ENCODE measurements at regions not wholly inside any gene's neighbourhood (a gene's known extent, or its start where the extent isn't known, plus 50 kb on each side); places are given as distances from the start of the nearest gene placed in this dataset.

- Histone ChIP-seq H3K9me3 (ENCODE audit: control insufficient read depth, low read length) (no peaks in the 10 kb centered on the region), H3K27me3 (replicated peaks; ENCODE audit: control insufficient read depth, insufficient read depth, low read length, poor library complexity, severe bottlenecking) (no peaks in the 10 kb centered on the region), H3K36me3 (ENCODE audit: control insufficient read depth, insufficient read depth, low read length) (no peaks in the 10 kb centered on the region), H3K27ac (ENCODE audit: insufficient read depth, low read length, poor library complexity, severe bottlenecking) (no peak overlapping the region), H3K4me3 (ENCODE audit: insufficient read depth, low read depth, low read length, poor library complexity, severe bottlenecking) (no peak overlapping the region), H3K4me1 (ENCODE audit: control insufficient read depth, insufficient read depth, low read length, poor library complexity, severe bottlenecking) (no peaks in the 10 kb centered on the region)
- no peak for DNase-seq
Measured at GRCh38 chr13:88976466-88976865, 1305.3 kb downstream of the SLITRK5 start.

DNA sequence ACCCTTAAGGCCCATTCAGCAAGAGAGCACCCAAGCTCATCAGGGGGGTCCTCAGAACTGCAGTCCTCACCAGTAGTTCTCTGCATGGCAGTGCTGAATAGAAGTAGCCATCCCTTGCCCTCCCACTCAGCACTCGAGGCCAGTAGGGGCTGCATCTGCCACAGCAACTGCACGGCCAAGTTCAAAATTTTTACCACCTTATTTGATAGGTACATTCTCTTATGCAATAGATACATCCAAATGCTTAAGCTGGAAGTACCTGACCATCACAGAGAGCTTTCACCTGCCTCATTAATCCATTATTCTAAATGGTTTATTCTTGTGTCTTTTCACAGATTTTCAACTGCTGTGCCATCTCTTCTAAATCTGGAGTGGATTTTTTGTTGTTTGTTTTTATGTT lies 1307.4 kb downstream of the SLITRK5 start:
- Histone ChIP-seq H3K4me3 (ENCODE audit: insufficient read depth, low read depth, low read length, poor library complexity, severe bottlenecking) (no peak overlapping the region), H3K27me3 (replicated peaks; ENCODE audit: control insufficient read depth, insufficient read depth, low read length, poor library complexity, severe bottlenecking) (no peaks in the 10 kb centered on the region), H3K9me3 (ENCODE audit: control insufficient read depth, low read length) (no peaks in the 10 kb centered on the region), H3K36me3 (ENCODE audit: control insufficient read depth, insufficient read depth, low read length) (no peaks in the 10 kb centered on the region), H3K4me1 (ENCODE audit: control insufficient read depth, insufficient read depth, low read length, poor library complexity, severe bottlenecking) (no peaks in the 10 kb centered on the region), H3K27ac (ENCODE audit: insufficient read depth, low read length, poor library complexity, severe bottlenecking) (no peak overlapping the region)
- DNase-seq: no peak

DNA sequence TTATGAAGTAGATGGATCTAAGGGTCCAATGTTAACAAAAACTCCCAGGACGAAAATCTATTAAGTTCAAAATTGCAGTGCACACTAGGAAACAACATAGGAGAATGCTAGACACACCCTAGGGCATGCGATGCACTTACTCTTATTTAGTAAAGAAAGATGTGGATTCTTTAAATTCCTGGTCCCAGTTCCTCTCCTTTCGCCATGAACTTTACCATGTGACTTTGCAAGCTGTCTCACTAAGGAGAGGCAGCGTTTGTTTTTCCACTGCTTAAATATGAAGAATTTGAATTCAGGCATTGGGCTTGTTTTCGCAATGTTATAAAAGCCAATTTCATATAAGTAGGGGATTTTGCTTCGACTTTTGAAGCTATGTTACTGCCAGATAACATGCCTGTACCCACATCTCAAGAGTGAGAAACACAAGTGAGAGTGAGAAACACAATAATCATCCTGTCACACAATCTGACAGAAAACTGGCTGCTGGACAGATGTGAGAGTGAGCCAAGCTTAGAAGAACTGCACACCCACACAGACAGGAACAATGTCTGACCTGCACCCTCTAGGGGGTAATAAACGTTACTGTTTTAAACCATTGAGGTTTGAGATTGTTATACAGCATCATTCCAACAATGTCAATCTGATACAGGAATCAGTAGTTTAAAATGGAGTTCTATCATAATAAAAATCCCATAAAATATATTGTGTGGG lies 1308.4 kb downstream of the SLITRK5 start:
- no peaks in the 10 kb centered on the region for H3K9me3 ChIP-seq (ENCODE audit: control insufficient read depth, low read length)
- no peak overlapping the region for H3K27ac ChIP-seq (ENCODE audit: insufficient read depth, low read length, poor library complexity, severe bottlenecking)
- H3K4me1 ChIP-seq (ENCODE audit: control insufficient read depth, insufficient read depth, low read length, poor library complexity, severe bottlenecking): no peaks in the 10 kb centered on the region
- no peaks in the 10 kb centered on the region for H3K27me3 ChIP-seq (replicated peaks; ENCODE audit: control insufficient read depth, insufficient read depth, low read length, poor library complexity, severe bottlenecking)
- no peaks in the 10 kb centered on the region for H3K36me3 ChIP-seq (ENCODE audit: control insufficient read depth, insufficient read depth, low read length)
- no peak overlapping the region for H3K4me3 ChIP-seq (ENCODE audit: insufficient read depth, low read depth, low read length, poor library complexity, severe bottlenecking)
- DNase-seq: no peak

DNA sequence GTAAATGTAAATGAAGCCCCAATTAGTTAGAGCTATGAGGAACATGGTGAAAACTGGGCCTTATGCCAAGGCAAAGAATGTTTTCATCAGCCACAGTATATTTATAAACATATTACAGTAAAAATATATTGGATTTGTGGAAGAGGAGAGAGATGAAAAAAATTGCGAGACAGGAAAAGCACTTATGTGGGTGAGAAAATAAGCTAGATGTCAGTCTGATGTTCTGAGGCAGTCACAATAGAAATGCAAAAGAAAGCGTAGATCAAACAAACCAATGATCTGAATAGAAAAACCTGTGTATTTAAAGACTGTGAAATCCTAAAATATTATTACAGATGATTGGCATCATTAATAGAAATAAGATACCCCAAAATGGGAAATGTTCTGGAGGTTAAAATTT lies 1332.5 kb downstream of the SLITRK5 start:
- Histone ChIP-seq H3K27ac (ENCODE audit: insufficient read depth, low read length, poor library complexity, severe bottlenecking) (no peak overlapping the region), H3K4me1 (ENCODE audit: control insufficient read depth, insufficient read depth, low read length, poor library complexity, severe bottlenecking) (no peaks in the 10 kb centered on the region), H3K4me3 (ENCODE audit: insufficient read depth, low read depth, low read length, poor library complexity, severe bottlenecking) (no peak overlapping the region), H3K27me3 (replicated peaks; ENCODE audit: control insufficient read depth, insufficient read depth, low read length, poor library complexity, severe bottlenecking) (no peaks in the 10 kb centered on the region), H3K36me3 (ENCODE audit: control insufficient read depth, insufficient read depth, low read length) (no peaks in the 10 kb centered on the region), H3K9me3 (ENCODE audit: control insufficient read depth, low read length) (no peaks in the 10 kb centered on the region)
- DNase-seq: no peak

DNA sequence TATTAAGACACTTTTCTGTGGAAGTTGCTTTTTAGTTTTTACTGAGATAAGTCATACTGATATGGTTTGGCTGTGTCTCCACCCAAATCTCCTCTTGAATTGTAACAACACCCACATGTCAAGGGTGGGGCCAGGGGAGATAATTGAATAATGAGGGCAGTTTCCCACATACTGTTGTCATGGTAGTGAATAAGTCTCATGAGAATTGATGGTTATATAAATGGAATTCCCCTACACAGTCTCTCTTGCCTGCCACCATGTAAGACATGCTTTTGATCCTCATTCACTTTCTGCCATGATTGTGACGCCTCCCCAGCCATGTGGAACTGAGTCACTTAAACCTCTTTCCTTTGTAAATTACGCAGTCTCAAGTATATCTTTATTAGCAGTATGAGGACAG lies 1340.4 kb downstream of the SLITRK5 start:
- Histone ChIP-seq H3K9me3 (ENCODE audit: control insufficient read depth, low read length) (no peaks in the 10 kb centered on the region), H3K4me3 (ENCODE audit: insufficient read depth, low read depth, low read length, poor library complexity, severe bottlenecking) (no peak overlapping the region), H3K36me3 (ENCODE audit: control insufficient read depth, insufficient read depth, low read length) (no peaks in the 10 kb centered on the region), H3K27me3 (replicated peaks; ENCODE audit: control insufficient read depth, insufficient read depth, low read length, poor library complexity, severe bottlenecking) (no peaks in the 10 kb centered on the region), H3K27ac (ENCODE audit: insufficient read depth, low read length, poor library complexity, severe bottlenecking) (no peak overlapping the region), H3K4me1 (ENCODE audit: control insufficient read depth, insufficient read depth, low read length, poor library complexity, severe bottlenecking) (no peaks in the 10 kb centered on the region)
- DNase-seq: no peak

GRCh38 chr13:89027694-89028306 lies 1356.6 kb downstream of the SLITRK5 start:
- Histone ChIP-seq H3K36me3 (ENCODE audit: control insufficient read depth, insufficient read depth, low read length) (no peaks in the 10 kb centered on the region), H3K9me3 (ENCODE audit: control insufficient read depth, low read length) (no peaks in the 10 kb centered on the region), H3K4me1 (ENCODE audit: control insufficient read depth, insufficient read depth, low read length, poor library complexity, severe bottlenecking) (no peaks in the 10 kb centered on the region), H3K4me3 (ENCODE audit: insufficient read depth, low read depth, low read length, poor library complexity, severe bottlenecking) (no peak overlapping the region), H3K27ac (ENCODE audit: insufficient read depth, low read length, poor library complexity, severe bottlenecking) (no peak overlapping the region), H3K27me3 (replicated peaks; ENCODE audit: control insufficient read depth, insufficient read depth, low read length, poor library complexity, severe bottlenecking) (no peaks in the 10 kb centered on the region)
- DNase-seq: no peak

GRCh38 chr13:89029062-89029461 lies 1357.9 kb downstream of the SLITRK5 start:
- DNase-seq: no peak
- no peaks in the 10 kb centered on the region for H3K27me3 ChIP-seq (replicated peaks; ENCODE audit: control insufficient read depth, insufficient read depth, low read length, poor library complexity, severe bottlenecking)
- no peaks in the 10 kb centered on the region for H3K9me3 ChIP-seq (ENCODE audit: control insufficient read depth, low read length)
- H3K4me3 ChIP-seq (ENCODE audit: insufficient read depth, low read depth, low read length, poor library complexity, severe bottlenecking): no peak overlapping the region
- H3K27ac ChIP-seq (ENCODE audit: insufficient read depth, low read length, poor library complexity, severe bottlenecking): no peak overlapping the region
- no peaks in the 10 kb centered on the region for H3K4me1 ChIP-seq (ENCODE audit: control insufficient read depth, insufficient read depth, low read length, poor library complexity, severe bottlenecking)
- no peaks in the 10 kb centered on the region for H3K36me3 ChIP-seq (ENCODE audit: control insufficient read depth, insufficient read depth, low read length)

DNA sequence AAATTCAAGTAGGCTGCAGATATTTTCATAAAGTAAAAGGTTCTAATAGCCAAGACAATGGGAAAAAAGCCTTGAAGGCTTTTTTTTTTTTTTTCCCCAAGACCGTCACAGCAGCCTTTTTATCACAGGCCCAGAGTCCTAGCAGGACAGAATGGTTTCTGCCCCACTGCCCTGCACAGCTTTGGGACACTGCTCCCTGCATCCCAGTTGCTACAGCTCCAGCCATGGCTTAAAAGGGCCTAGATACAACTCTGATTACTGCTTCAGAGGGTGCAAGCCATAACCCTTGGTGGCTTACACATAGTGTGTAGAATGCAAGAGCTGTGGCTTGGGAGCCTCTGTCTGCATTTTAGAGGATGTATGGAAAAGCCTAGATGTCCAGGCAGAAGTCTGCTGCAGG lies 1362.8 kb downstream of the SLITRK5 start:
- no peaks in the 10 kb centered on the region for H3K4me1 ChIP-seq (ENCODE audit: control insufficient read depth, insufficient read depth, low read length, poor library complexity, severe bottlenecking)
- no peak overlapping the region for H3K4me3 ChIP-seq (ENCODE audit: insufficient read depth, low read depth, low read length, poor library complexity, severe bottlenecking)
- H3K27me3 ChIP-seq (replicated peaks; ENCODE audit: control insufficient read depth, insufficient read depth, low read length, poor library complexity, severe bottlenecking): no peaks in the 10 kb centered on the region
- no peaks in the 10 kb centered on the region for H3K36me3 ChIP-seq (ENCODE audit: control insufficient read depth, insufficient read depth, low read length)
- H3K9me3 ChIP-seq (ENCODE audit: control insufficient read depth, low read length): no peaks in the 10 kb centered on the region
- DNase-seq: no peak
- no peak overlapping the region for H3K27ac ChIP-seq (ENCODE audit: insufficient read depth, low read length, poor library complexity, severe bottlenecking)

DNA sequence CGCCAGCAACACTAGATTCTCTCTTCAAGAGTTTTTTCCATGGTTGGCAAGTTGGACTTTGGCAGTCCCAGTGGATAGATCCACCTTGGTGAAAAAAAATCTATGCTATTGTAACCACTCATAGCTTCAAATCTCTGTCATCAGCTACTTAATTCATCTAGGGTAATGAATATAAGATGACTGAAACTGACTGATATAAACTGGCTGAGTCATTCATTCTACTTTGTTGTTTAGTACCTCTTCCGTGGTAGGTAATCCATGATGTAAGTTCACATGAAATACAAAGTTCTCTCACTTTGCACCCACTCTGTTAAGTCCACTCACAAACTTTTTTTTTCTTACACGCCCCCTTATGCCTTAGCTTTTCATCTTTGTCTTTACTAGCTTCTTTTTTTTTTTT lies 1381.5 kb downstream of the SLITRK5 start:
- DNase-seq: no peak
- Histone ChIP-seq H3K4me1 (ENCODE audit: control insufficient read depth, insufficient read depth, low read length, poor library complexity, severe bottlenecking) (no peaks in the 10 kb centered on the region), H3K36me3 (ENCODE audit: control insufficient read depth, insufficient read depth, low read length) (no peaks in the 10 kb centered on the region), H3K9me3 (ENCODE audit: control insufficient read depth, low read length) (no peaks in the 10 kb centered on the region), H3K27me3 (replicated peaks; ENCODE audit: control insufficient read depth, insufficient read depth, low read length, poor library complexity, severe bottlenecking) (no peaks in the 10 kb centered on the region), H3K27ac (ENCODE audit: insufficient read depth, low read length, poor library complexity, severe bottlenecking) (no peak overlapping the region), H3K4me3 (ENCODE audit: insufficient read depth, low read depth, low read length, poor library complexity, severe bottlenecking) (no peak overlapping the region)

- H3K9me3 ChIP-seq (ENCODE audit: control insufficient read depth, low read length): no peaks in the 10 kb centered on the region
- H3K27ac ChIP-seq (ENCODE audit: insufficient read depth, low read length, poor library complexity, severe bottlenecking): no peak overlapping the region
- no peaks in the 10 kb centered on the region for H3K4me1 ChIP-seq (ENCODE audit: control insufficient read depth, insufficient read depth, low read length, poor library complexity, severe bottlenecking)
Measured at GRCh38 chr13:89053418-89053817, 1382.2 kb downstream of the SLITRK5 start.

More at GRCh38 chr13:89053418-89053817, 1382.2 kb downstream of the SLITRK5 start:
- Histone ChIP-seq H3K36me3 (ENCODE audit: control insufficient read depth, insufficient read depth, low read length) (no peaks in the 10 kb centered on the region), H3K27me3 (replicated peaks; ENCODE audit: control insufficient read depth, insufficient read depth, low read length, poor library complexity, severe bottlenecking) (no peaks in the 10 kb centered on the region), H3K4me3 (ENCODE audit: insufficient read depth, low read depth, low read length, poor library complexity, severe bottlenecking) (no peak overlapping the region)
- no peak for DNase-seq

All from effector memory CD4-positive, alpha-beta T cell (primary cell).